ENCODE measurements at regions not wholly inside any gene's neighbourhood (a gene's known extent, or its start where the extent isn't known, plus 50 kb on each side); places are given as distances from the start of the nearest gene placed in this dataset.

DNA sequence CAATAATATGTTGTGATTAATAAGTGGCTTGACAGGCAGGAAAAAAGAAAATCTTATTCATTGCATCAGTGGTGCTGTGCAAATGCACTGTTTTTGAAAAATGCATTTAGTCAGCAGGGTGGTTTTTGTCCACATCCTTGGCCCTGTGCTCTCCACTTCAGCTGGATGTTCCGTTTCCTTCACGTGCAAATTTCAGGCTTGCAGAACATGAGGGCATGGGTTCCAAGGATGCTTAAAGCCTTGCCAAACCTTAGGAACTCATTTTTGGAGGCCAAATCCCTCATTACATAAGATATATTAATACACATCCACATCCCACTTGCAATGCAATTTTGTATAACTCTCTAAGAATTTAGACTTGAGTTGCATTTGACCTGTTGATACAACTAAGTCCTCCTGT is 410.1 kb downstream of the PRDM2 start:
- no peak overlapping the region for H3K4me3 Mint-ChIP-seq (ENCODE audit: low read depth)
- H3K4me1 Mint-ChIP-seq (ENCODE audit: low read depth), result no peaks in the 10 kb centered on the region
- peaks cover 37% of the 10 kb centered on the region for H3K27me3 Mint-ChIP-seq
- TF ChIP-seq, protein P1, sequence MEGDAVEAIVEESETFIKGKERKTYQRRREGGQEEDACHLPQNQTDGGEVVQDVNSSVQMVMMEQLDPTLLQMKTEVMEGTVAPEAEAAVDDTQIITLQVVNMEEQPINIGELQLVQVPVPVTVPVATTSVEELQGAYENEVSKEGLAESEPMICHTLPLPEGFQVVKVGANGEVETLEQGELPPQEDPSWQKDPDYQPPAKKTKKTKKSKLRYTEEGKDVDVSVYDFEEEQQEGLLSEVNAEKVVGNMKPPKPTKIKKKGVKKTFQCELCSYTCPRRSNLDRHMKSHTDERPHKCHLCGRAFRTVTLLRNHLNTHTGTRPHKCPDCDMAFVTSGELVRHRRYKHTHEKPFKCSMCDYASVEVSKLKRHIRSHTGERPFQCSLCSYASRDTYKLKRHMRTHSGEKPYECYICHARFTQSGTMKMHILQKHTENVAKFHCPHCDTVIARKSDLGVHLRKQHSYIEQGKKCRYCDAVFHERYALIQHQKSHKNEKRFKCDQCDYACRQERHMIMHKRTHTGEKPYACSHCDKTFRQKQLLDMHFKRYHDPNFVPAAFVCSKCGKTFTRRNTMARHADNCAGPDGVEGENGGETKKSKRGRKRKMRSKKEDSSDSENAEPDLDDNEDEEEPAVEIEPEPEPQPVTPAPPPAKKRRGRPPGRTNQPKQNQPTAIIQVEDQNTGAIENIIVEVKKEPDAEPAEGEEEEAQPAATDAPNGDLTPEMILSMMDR (IDR thresholded peaks at IDR 0.05; ENCODE audit: unreplicated experiment), result no peak
- H3K36me3 Mint-ChIP-seq (ENCODE audit: insufficient read depth), result no peaks in the 10 kb centered on the region
- no peaks in the 10 kb centered on the region for H3K9me3 Mint-ChIP-seq (ENCODE audit: low read depth)
- no peak for DNase-seq (ENCODE audit: low spot score, unreplicated experiment)
- H3K27ac Mint-ChIP-seq, result no peak overlapping the region

DNA sequence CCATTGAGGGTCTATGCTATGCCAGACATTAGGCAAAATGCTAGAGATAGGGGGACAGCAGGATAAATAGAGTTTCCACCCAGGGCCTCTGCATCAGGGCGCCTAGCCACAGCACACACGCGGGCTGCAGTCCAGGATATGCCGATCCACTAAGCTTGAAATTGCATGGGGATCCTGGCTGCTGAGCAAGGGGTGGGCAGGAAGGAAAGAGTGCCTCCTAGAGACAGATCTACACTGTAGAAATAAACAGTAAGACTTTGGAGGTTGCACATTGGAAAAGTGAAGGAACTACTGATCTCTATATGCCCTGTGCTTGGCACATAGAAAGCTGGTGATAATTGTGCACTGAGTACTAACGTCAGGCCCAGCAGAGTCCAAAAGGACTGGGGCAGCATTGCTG is 411.1 kb downstream of the PRDM2 start:
- no peaks in the 10 kb centered on the region for H3K36me3 Mint-ChIP-seq (ENCODE audit: insufficient read depth)
- H3K9me3 Mint-ChIP-seq (ENCODE audit: low read depth), result no peaks in the 10 kb centered on the region
- no peak for DNase-seq (ENCODE audit: low spot score, unreplicated experiment)
- no peak overlapping the region for H3K4me3 Mint-ChIP-seq (ENCODE audit: low read depth)
- TF ChIP-seq, protein P1 (IDR thresholded peaks at IDR 0.05; ENCODE audit: unreplicated experiment), result no peak
- H3K4me1 Mint-ChIP-seq (ENCODE audit: low read depth), result no peaks in the 10 kb centered on the region
- H3K27me3 Mint-ChIP-seq, result peaks cover 30% of the 10 kb centered on the region
- no peak overlapping the region for H3K27ac Mint-ChIP-seq

DNA sequence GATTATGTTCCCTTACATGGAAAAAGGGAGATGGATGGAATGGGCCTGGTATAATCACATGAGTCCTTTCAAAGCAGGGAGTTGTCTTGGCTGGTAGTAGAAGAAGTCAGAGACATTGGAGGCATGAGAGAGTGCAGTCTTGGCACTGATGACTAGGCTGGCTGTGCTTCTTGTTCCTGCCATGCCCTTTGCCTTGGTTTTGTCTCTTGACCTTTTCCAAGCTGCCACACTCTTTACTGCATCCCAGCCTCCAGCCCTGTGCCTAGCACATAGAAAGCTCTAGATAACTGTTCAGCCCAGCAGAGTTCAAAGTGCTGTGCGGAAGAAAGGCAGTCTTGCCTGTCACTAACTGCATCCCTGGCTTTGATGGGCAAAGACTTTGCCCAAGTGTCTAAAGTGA is 412.6 kb downstream of the PRDM2 start:
- no peak for DNase-seq (ENCODE audit: low spot score, unreplicated experiment)
- H3K36me3 Mint-ChIP-seq (ENCODE audit: insufficient read depth), result no peaks in the 10 kb centered on the region
- no peak overlapping the region for H3K4me3 Mint-ChIP-seq (ENCODE audit: low read depth)
- TF ChIP-seq, protein P1 (IDR thresholded peaks at IDR 0.05; ENCODE audit: unreplicated experiment), result no peak
- H3K27ac Mint-ChIP-seq, result no peak overlapping the region
- H3K4me1 Mint-ChIP-seq (ENCODE audit: low read depth), result no peaks in the 10 kb centered on the region
- H3K27me3 Mint-ChIP-seq, result peaks cover 18% of the 10 kb centered on the region
- no peaks in the 10 kb centered on the region for H3K9me3 Mint-ChIP-seq (ENCODE audit: low read depth)

DNA sequence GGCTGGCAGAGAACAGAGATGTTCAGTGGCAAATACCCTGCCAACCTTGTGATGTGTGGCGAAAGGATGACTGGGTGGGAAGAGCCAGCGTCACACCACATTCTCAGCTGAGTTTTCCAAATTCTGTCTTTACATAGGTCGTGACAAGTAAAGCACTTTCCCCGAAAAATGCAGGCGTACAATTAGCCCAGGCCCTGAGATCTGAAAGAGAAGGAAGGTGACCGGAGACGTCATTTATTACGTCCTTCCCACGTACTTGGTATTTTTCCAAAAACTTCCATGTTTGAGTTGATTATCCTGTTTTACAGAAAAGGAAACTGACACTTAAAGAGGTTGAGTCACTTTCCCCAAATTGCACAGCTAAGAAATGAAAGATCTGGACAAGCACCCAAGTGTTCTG is 413.3 kb downstream of the PRDM2 start:
- no peaks in the 10 kb centered on the region for H3K4me1 Mint-ChIP-seq (ENCODE audit: low read depth)
- TF ChIP-seq, protein P1 (IDR thresholded peaks at IDR 0.05; ENCODE audit: unreplicated experiment), result no peak
- H3K27ac Mint-ChIP-seq, result no peak overlapping the region
- DNase-seq (ENCODE audit: low spot score, unreplicated experiment), result no peak
- no peak overlapping the region for H3K4me3 Mint-ChIP-seq (ENCODE audit: low read depth)
- no peaks in the 10 kb centered on the region for H3K36me3 Mint-ChIP-seq (ENCODE audit: insufficient read depth)
- H3K9me3 Mint-ChIP-seq (ENCODE audit: low read depth), result no peaks in the 10 kb centered on the region
- peaks cover 13% of the 10 kb centered on the region for H3K27me3 Mint-ChIP-seq

DNA sequence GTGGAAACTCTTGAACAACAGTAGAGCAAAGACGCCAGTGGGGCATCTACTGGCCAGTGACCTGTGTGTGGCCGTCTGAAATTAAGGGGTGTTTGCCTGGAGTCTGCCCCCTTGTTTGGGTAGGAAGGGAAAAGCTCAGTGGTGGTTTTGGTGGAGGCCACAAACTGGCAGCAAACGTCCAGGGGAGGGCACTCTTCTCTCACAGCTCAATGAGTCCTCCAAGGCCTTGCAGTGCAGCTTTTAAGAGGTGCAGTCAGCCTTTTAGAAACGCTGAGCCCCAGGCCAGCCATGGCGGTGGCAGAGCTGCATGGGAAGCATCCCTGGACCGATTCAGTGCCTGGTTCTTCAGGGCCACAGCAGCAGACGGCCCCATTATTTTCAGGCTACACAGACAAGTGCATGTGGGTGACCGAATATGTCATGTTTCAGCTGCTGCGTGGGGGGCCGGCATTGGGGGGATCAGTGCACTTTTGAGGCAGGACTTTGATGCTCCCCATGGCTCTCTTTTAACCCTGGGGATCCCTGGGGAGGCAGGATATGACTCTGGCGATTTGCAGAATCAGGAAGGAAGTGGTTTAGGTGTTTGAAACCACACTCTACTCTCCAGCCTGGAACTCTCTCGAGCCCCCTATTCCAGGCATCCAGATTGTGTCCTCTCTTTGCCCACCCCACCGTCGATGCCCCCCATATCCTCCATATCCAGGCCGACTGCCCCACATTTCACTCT is 414.0 kb downstream of the PRDM2 start:
- Mint-ChIP-seq H3K27ac (no peak overlapping the region), H3K36me3 (ENCODE audit: insufficient read depth) (no peaks in the 10 kb centered on the region), H3K4me1 (ENCODE audit: low read depth) (no peaks in the 10 kb centered on the region), H3K4me3 (ENCODE audit: low read depth) (no peak overlapping the region), H3K9me3 (ENCODE audit: low read depth) (no peaks in the 10 kb centered on the region), H3K27me3 (peaks cover 9% of the 10 kb centered on the region)
- TF ChIP-seq, protein P1 (IDR thresholded peaks at IDR 0.05; ENCODE audit: unreplicated experiment), result peak; percentile 71
- DNase-seq (ENCODE audit: low spot score, unreplicated experiment), result peak; percentile 21
